WI38 (cell line): ENCODE measurements at regions not wholly inside any gene's neighbourhood (a gene's known extent, or its start where the extent isn't known, plus 50 kb on each side); places are given as distances from the start of the nearest gene placed in this dataset.

Source experiments
- H3K4me3 ChIP-seq: 2 replicates; pipeline ENCODE4 v1.5.1; 2011; ENCODE audit warnings: low read depth, mild to moderate bottlenecking, control low read depth, low read length
- CTCF ChIP-seq: IDR thresholded peaks from 2 replicates; pipeline ENCODE4 v1.5.1; 2012; ENCODE audit warnings: low read depth, mild to moderate bottlenecking, control low read depth, low read length

- no peak overlapping the region for H3K4me3 ChIP-seq
- no peak for TF ChIP-seq CTCF
These were observed 305.1 kb downstream of the NPHP4 start for GRCh38 chr1:5686925-5687706.

- no peak for TF ChIP-seq CTCF
- no peak overlapping the region for H3K4me3 ChIP-seq
These were observed 306.0 kb downstream of the NPHP4 start for GRCh38 chr1:5686195-5686594.

GRCh38 chr1:5685446-5686040 lies 306.7 kb downstream of the NPHP4 start:
- no peak for TF ChIP-seq CTCF
- H3K4me3 ChIP-seq = no peak overlapping the region

- H3K4me3 ChIP-seq = no peak overlapping the region
- TF ChIP-seq CTCF = no peak
These were observed 307.4 kb downstream of the NPHP4 start for GRCh38 chr1:5684791-5685190.

GRCh38 chr1:5683446-5683845 lies 308.8 kb downstream of the NPHP4 start:
- TF ChIP-seq CTCF = no peak
- no peak overlapping the region for H3K4me3 ChIP-seq

GRCh38 chr1:5682626-5683225 lies 309.5 kb downstream of the NPHP4 start:
- H3K4me3 ChIP-seq = no peak overlapping the region
- TF ChIP-seq CTCF = no peak

- H3K4me3 ChIP-seq = no peak overlapping the region
- TF ChIP-seq CTCF = no peak
These were observed 310.6 kb downstream of the NPHP4 start for GRCh38 chr1:5681654-5682053.
